CD4-positive, alpha-beta T cell (primary cell): ENCODE measurements at regions not wholly inside any gene's neighbourhood (a gene's known extent, or its start where the extent isn't known, plus 50 kb on each side); places are given as distances from the start of the nearest gene placed in this dataset.

Experiments
- ATAC-seq: fragments of 200-7000 bp; cut with Tn5 transposase; one replicate; pipeline ENCODE4 v1.10.0; 2022; ENCODE audit warnings: mild to moderate bottlenecking; ENCODE audit not compliant: poor library complexity
- CTCF ChIA-PET: fragments of 350-600 bp; sonication (Branson Sonifier 250); formaldehyde crosslinking; loops from one replicate; lab custom pipeline; 2021; ENCODE audit warnings: antibody characterized with exemption, inconsistent platforms; lab: Charles Lee
- POLR2A ChIA-PET: fragments of 350-600 bp; sonication (Branson Sonifier 250); formaldehyde crosslinking; loops from one replicate; lab custom pipeline; 2021; ENCODE audit warnings: antibody characterized with exemption, inconsistent platforms; lab: Charles Lee
- DNase-seq, 14 experiments: peaks; one replicate each; pipeline ENCODE4 v3.0.0-alpha.2; 2013 to 2020; ENCODE audit warnings: mixed read lengths in 2 of 14
- H3K27ac ChIP-seq, 2 donors: one replicate each; pipeline versions ENCODE4 v1.5.1 to v1.7.0; 2013; ENCODE audit warnings: low read length in 2 of 2, low read depth in 1 of 2, mild to moderate bottlenecking in 1 of 2
- H3K27me3 ChIP-seq, 2 experiments: 1 replicate in 1 of 2; 2 replicates in 1 of 2; pipeline versions ENCODE4 v1.6.1 to v1.7.0; 2013; ENCODE audit warnings: low read length in 2 of 2, control low read depth in 1 of 2, mild to moderate bottlenecking in 1 of 2, moderate library complexity in 1 of 2; ENCODE audit not compliant: insufficient read depth in 2 of 2, control insufficient read depth in 1 of 2
- H3K36me3 ChIP-seq: one replicate; pipeline ENCODE4 v1.6.1; 2013; ENCODE audit warnings: low read length, control low read depth; ENCODE audit not compliant: insufficient read depth
- H3K4me1 ChIP-seq: one replicate; pipeline ENCODE4 v1.6.1; 2013; ENCODE audit warnings: low read length, control low read depth; ENCODE audit not compliant: insufficient read depth
- H3K4me3 ChIP-seq: one replicate; pipeline ENCODE4 v1.5.1; 2013; ENCODE audit warnings: mild to moderate bottlenecking, low read length, moderate library complexity
- H3K9me3 ChIP-seq, 2 experiments: 1 replicate in 1 of 2; 2 replicates in 1 of 2; pipeline versions ENCODE4 v1.6.1 to v1.7.0; 2013; ENCODE audit warnings: low read length in 2 of 2, mild to moderate bottlenecking in 2 of 2, control low read depth in 1 of 2, moderate library complexity in 1 of 2; ENCODE audit not compliant: control insufficient read depth in 1 of 2, insufficient read depth in 1 of 2
- H3K27ac Mint-ChIP-seq: one replicate; pipeline ENCODE4 v1.8.0; 2020; ENCODE audit warnings: mixed read lengths
- H3K27me3 Mint-ChIP-seq: one replicate; pipeline ENCODE4 v1.8.0; 2021; ENCODE audit warnings: mixed read lengths
- H3K36me3 Mint-ChIP-seq: one replicate; pipeline ENCODE4 v1.8.0; 2021; ENCODE audit warnings: low read depth, mixed read lengths
- H3K4me1 Mint-ChIP-seq: one replicate; pipeline ENCODE4 v1.8.0; 2021; ENCODE audit warnings: low read depth, mixed read lengths
- H3K4me3 Mint-ChIP-seq: one replicate; pipeline ENCODE4 v1.8.0; 2020; ENCODE audit warnings: mild to moderate bottlenecking, mixed read lengths
- H3K9me3 Mint-ChIP-seq: one replicate; pipeline ENCODE4 v1.8.0; 2020; ENCODE audit warnings: mixed read lengths
- intact Hi-C, 2 experiments: fragments of 100-400 bp; cut with DNase I in 1 of 2; cut with micrococcal nuclease in 1 of 2; formaldehyde crosslinking; loops; one replicate each; pipeline versions ENCODE4 v1.15.1 to v1.9.0; 2023 to 2025; cut with DNase I, micrococcal nuclease
- TF ChIP-seq, protein P1 (sequence below): fragments of 200-600 bp; IDR thresholded peaks from one replicate; pipeline ENCODE4 v1.8.0; 2022; ENCODE audit warnings: antibody characterized with exemption, mild to moderate bottlenecking

DNA sequence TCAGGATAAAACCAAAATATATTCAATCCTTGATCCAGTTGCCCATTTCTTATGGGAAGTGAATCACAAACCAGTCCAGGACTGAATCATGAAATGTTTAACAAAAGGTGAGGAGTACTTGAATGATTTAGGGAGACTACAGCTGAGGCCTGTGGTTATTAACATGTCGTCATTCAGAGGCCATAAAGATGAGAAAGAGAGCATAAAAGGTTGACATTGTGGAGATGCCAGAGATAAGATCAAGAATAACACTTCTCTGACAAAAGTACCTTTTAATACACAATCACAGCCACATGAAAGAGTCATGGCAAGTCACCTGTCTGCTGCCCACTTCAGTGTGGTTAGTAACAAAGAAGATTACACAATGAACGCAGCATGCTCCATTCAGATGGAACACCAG lies 1195.7 kb upstream of the SORCS1 start:
- CTCF ChIA-PET, result no interaction called here
- H3K9me3 ChIP-seq, result peaks cover 0 to 5% of the 10 kb centered on the region in 2 experiments
- H3K4me1 Mint-ChIP-seq, result no peaks in the 10 kb centered on the region
- no peak overlapping the region for H3K27ac Mint-ChIP-seq
- H3K27me3 Mint-ChIP-seq, result no peaks in the 10 kb centered on the region
- no peaks in the 10 kb centered on the region for H3K36me3 Mint-ChIP-seq
- no peaks in the 10 kb centered on the region for H3K36me3 ChIP-seq
- H3K4me1 ChIP-seq, result no peaks in the 10 kb centered on the region
- intact Hi-C loops, result no loop called here
- H3K27ac ChIP-seq, result no peak overlapping the region
- H3K4me3 ChIP-seq, result no peak overlapping the region
- DNase-seq (no peak), ATAC-seq (no peak)
- peaks cover 14% of the 10 kb centered on the region for H3K9me3 Mint-ChIP-seq
- POLR2A ChIA-PET, result no interaction called here
- no peaks in the 10 kb centered on the region for H3K27me3 ChIP-seq
- no peak overlapping the region for H3K4me3 Mint-ChIP-seq
- TF ChIP-seq, protein P1, sequence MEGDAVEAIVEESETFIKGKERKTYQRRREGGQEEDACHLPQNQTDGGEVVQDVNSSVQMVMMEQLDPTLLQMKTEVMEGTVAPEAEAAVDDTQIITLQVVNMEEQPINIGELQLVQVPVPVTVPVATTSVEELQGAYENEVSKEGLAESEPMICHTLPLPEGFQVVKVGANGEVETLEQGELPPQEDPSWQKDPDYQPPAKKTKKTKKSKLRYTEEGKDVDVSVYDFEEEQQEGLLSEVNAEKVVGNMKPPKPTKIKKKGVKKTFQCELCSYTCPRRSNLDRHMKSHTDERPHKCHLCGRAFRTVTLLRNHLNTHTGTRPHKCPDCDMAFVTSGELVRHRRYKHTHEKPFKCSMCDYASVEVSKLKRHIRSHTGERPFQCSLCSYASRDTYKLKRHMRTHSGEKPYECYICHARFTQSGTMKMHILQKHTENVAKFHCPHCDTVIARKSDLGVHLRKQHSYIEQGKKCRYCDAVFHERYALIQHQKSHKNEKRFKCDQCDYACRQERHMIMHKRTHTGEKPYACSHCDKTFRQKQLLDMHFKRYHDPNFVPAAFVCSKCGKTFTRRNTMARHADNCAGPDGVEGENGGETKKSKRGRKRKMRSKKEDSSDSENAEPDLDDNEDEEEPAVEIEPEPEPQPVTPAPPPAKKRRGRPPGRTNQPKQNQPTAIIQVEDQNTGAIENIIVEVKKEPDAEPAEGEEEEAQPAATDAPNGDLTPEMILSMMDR, result no peak

DNA sequence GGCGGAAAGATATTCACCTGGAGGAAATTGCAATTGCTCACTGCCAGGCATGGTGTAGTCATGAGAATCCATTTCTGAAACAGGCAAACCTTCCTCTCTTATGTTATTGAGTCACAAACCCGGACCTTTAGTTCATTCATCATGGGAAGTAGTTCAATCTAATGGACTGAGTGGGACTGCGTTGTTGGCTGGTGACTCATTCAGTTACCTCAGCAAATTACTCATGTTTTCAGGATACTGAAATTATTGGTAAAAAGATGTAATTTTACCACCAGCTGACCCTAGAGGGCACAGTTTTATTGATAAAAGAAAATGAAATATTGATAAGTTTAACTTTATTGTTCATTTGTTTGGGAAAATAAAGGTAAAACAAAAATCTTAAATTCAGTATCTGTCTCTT lies 1194.4 kb upstream of the SORCS1 start:
- peaks cover 0 to 5% of the 10 kb centered on the region in 2 experiments for H3K9me3 ChIP-seq
- no peaks in the 10 kb centered on the region for H3K27me3 ChIP-seq
- CTCF ChIA-PET, result no interaction called here
- TF ChIP-seq, protein P1, result no peak
- no peak overlapping the region for H3K4me3 ChIP-seq
- POLR2A ChIA-PET, result no interaction called here
- no peaks in the 10 kb centered on the region for H3K36me3 ChIP-seq
- Mint-ChIP-seq H3K9me3 (peaks cover 14% of the 10 kb centered on the region), H3K27ac (no peak overlapping the region), H3K4me1 (no peaks in the 10 kb centered on the region), H3K36me3 (no peaks in the 10 kb centered on the region), H3K27me3 (no peaks in the 10 kb centered on the region), H3K4me3 (no peak overlapping the region)
- no peaks in the 10 kb centered on the region for H3K4me1 ChIP-seq
- ATAC-seq, result no peak
- no peak overlapping the region for H3K27ac ChIP-seq
- intact Hi-C loops, result no loop called here
- DNase-seq, result no peak

DNA sequence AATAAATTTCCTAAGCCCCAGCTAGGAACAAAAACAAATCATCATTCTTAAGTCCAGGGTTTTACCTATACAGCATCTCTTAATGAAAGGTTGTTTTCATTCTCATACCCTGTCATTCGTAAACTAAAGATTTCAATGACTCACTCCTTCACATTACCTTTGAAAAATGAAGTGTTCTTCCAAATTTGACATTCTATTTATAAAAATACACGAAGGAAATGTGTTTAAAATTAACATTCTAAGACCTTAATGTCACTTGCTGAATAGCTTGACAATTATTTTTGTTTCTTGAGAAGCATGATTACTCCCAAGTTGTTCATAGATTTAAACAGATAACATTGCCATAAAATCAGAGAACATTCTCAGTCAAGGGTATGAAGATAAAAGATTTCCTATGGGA lies 1188.3 kb upstream of the SORCS1 start:
- no peaks in the 10 kb centered on the region for H3K36me3 Mint-ChIP-seq
- no peaks in the 10 kb centered on the region for H3K27me3 Mint-ChIP-seq
- DNase-seq (no peak), ATAC-seq (no peak)
- Histone ChIP-seq H3K36me3 (no peaks in the 10 kb centered on the region), H3K9me3 (peaks cover 0 to 9% of the 10 kb centered on the region in 2 experiments), H3K27ac (no peak overlapping the region), H3K27me3 (no peaks in the 10 kb centered on the region), H3K4me1 (no peaks in the 10 kb centered on the region), H3K4me3 (no peak overlapping the region)
- peaks cover 21% of the 10 kb centered on the region for H3K9me3 Mint-ChIP-seq
- H3K4me1 Mint-ChIP-seq, result no peaks in the 10 kb centered on the region
- ChIA-PET CTCF (no interaction called here), POLR2A (no interaction called here)
- intact Hi-C loops, result no loop called here
- TF ChIP-seq, protein P1, result no peak
- no peak overlapping the region for H3K27ac Mint-ChIP-seq
- no peak overlapping the region for H3K4me3 Mint-ChIP-seq
